GOT3 (cell line): ENCODE measurements at regions not wholly inside any gene's neighbourhood (a gene's known extent, or its start where the extent isn't known, plus 50 kb on each side); places are given as distances from the start of the nearest gene placed in this dataset.

ENCODE experiments used
- DNase-seq: peaks from one replicate; lab custom pipeline; 2025; ENCODE audit warnings: mixed read lengths; lab: John Stamatoyannopoulos, UW

GRCh38 chr16:54568906-54569807, 282.6 kb upstream of the IRX3 start:
- no peak for DNase-seq

GRCh38 chr16:54564841-54565240, 278.3 kb upstream of the IRX3 start:
- DNase-seq, result no peak

GRCh38 chr16:54554581-54554980, 268.0 kb upstream of the IRX3 start:
- no peak for DNase-seq

GRCh38 chr16:54548281-54548680, 261.7 kb upstream of the IRX3 start:
- no peak for DNase-seq

- no peak for DNase-seq
Observed at GRCh38 chr16:54547052-54547451, 260.5 kb upstream of the IRX3 start.

GRCh38 chr16:54546521-54546920, 259.9 kb upstream of the IRX3 start:
- no peak for DNase-seq

GRCh38 chr16:54545854-54546511, 259.4 kb upstream of the IRX3 start:
- no peak for DNase-seq

GRCh38 chr16:54544553-54545180, 258.1 kb upstream of the IRX3 start:
- DNase-seq, result no peak

- DNase-seq, result no peak
Observed at GRCh38 chr16:54542805-54543505, 256.4 kb upstream of the IRX3 start.

GRCh38 chr16:54540525-54541180, 254.1 kb upstream of the IRX3 start:
- DNase-seq, result no peak

- no peak for DNase-seq
Observed at GRCh38 chr16:54538276-54538675, 251.7 kb upstream of the IRX3 start.

- DNase-seq, result no peak
Observed at GRCh38 chr16:54533856-54534490, 247.4 kb upstream of the IRX3 start.

GRCh38 chr16:54526916-54527315, 240.3 kb upstream of the IRX3 start:
- no peak for DNase-seq

GRCh38 chr16:54526087-54526486, 239.5 kb upstream of the IRX3 start:
- DNase-seq, result no peak

- DNase-seq, result no peak
Observed at GRCh38 chr16:54525104-54525503, 238.5 kb upstream of the IRX3 start.

- no peak for DNase-seq
Observed at GRCh38 chr16:54522584-54522983, 236.0 kb upstream of the IRX3 start.

GRCh38 chr16:54521327-54521726, 234.7 kb upstream of the IRX3 start:
- DNase-seq, result no peak

- DNase-seq, result no peak
Observed at GRCh38 chr16:54519161-54519695, 232.6 kb upstream of the IRX3 start.

- no peak for DNase-seq
Observed at GRCh38 chr16:54517181-54517580, 230.6 kb upstream of the IRX3 start.

GRCh38 chr16:54512467-54512995, 225.9 kb upstream of the IRX3 start:
- DNase-seq, result no peak
